Ishikawa (cell line): ENCODE measurements at regions not wholly inside any gene's neighbourhood (a gene's known extent, or its start where the extent isn't known, plus 50 kb on each side); places are given as distances from the start of the nearest gene placed in this dataset.

Experiments
- EGR1 ChIP-seq: IDR thresholded peaks from 2 replicates; pipeline ENCODE4 v1.6.1; 2012
- EP300 ChIP-seq: IDR thresholded peaks from 2 replicates; pipeline ENCODE4 v1.6.1; 2012; ENCODE audit warnings: borderline replicate concordance
- MAX ChIP-seq: IDR thresholded peaks from 2 replicates; pipeline ENCODE4 v1.6.1; 2012
- YY1 ChIP-seq: IDR thresholded peaks from 2 replicates; pipeline ENCODE4 v1.6.1; 2012; ENCODE audit warnings: low read depth
- TF ChIP-seq, protein P1 (sequence below): IDR thresholded peaks from 2 replicates; pipeline ENCODE4 v1.6.1; 2012; ENCODE audit warnings: low read depth, mild to moderate bottlenecking

- TF ChIP-seq EGR1 (no peak), EP300 (no peak), MAX (no peak), YY1 (no peak)
- TF ChIP-seq, protein P1, sequence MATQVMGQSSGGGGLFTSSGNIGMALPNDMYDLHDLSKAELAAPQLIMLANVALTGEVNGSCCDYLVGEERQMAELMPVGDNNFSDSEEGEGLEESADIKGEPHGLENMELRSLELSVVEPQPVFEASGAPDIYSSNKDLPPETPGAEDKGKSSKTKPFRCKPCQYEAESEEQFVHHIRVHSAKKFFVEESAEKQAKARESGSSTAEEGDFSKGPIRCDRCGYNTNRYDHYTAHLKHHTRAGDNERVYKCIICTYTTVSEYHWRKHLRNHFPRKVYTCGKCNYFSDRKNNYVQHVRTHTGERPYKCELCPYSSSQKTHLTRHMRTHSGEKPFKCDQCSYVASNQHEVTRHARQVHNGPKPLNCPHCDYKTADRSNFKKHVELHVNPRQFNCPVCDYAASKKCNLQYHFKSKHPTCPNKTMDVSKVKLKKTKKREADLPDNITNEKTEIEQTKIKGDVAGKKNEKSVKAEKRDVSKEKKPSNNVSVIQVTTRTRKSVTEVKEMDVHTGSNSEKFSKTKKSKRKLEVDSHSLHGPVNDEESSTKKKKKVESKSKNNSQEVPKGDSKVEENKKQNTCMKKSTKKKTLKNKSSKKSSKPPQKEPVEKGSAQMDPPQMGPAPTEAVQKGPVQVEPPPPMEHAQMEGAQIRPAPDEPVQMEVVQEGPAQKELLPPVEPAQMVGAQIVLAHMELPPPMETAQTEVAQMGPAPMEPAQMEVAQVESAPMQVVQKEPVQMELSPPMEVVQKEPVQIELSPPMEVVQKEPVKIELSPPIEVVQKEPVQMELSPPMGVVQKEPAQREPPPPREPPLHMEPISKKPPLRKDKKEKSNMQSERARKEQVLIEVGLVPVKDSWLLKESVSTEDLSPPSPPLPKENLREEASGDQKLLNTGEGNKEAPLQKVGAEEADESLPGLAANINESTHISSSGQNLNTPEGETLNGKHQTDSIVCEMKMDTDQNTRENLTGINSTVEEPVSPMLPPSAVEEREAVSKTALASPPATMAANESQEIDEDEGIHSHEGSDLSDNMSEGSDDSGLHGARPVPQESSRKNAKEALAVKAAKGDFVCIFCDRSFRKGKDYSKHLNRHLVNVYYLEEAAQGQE: no peak
Observed at GRCh38 chr12:13534242-13534641, 337.7 kb downstream of the EMP1 start.
